ENCODE measurements at regions not wholly inside any gene's neighbourhood (a gene's known extent, or its start where the extent isn't known, plus 50 kb on each side); places are given as distances from the start of the nearest gene placed in this dataset.

GRCh38 chr17:79541056-79541850 is 69.6 kb downstream of the RBFOX3 start:
- no peak for DNase-seq (ENCODE audit: low read depth)
- no peak overlapping the region for H3K4me3 ChIP-seq (ENCODE audit: low read depth, low read length)

- H3K4me3 ChIP-seq (ENCODE audit: low read depth, low read length): no peak overlapping the region
These were observed 70.7 kb downstream of the RBFOX3 start for GRCh38 chr17:79539944-79540705.

GRCh38 chr17:79538291-79538690 is 72.6 kb downstream of the RBFOX3 start:
- H3K4me3 ChIP-seq (ENCODE audit: low read depth, low read length): no peak overlapping the region
- DNase-seq (ENCODE audit: low read depth): no peak

More at GRCh38 chr17:79539944-79540705, 70.7 kb downstream of the RBFOX3 start:
- no peak for DNase-seq (ENCODE audit: low read depth)

GRCh38 chr17:79537686-79538085 is 73.2 kb downstream of the RBFOX3 start:
- no peak for DNase-seq (ENCODE audit: low read depth)
- no peak overlapping the region for H3K4me3 ChIP-seq (ENCODE audit: low read depth, low read length)

- H3K4me3 ChIP-seq (ENCODE audit: low read depth, low read length): no peak overlapping the region
- DNase-seq (ENCODE audit: low read depth): no peak
These were observed 73.8 kb downstream of the RBFOX3 start for GRCh38 chr17:79537061-79537460.

- DNase-seq (ENCODE audit: low read depth): no peak
- H3K4me3 ChIP-seq (ENCODE audit: low read depth, low read length): no peak overlapping the region
These were observed 74.5 kb downstream of the RBFOX3 start for GRCh38 chr17:79536212-79536840.

- no peak overlapping the region for H3K4me3 ChIP-seq (ENCODE audit: low read depth, low read length)
These were observed 75.2 kb downstream of the RBFOX3 start for GRCh38 chr17:79535728-79536025.

GRCh38 chr17:79534851-79535727 is 75.8 kb downstream of the RBFOX3 start:
- H3K4me3 ChIP-seq (ENCODE audit: low read depth, low read length): no peak overlapping the region
- DNase-seq (ENCODE audit: low read depth): no peak

More at GRCh38 chr17:79535728-79536025, 75.2 kb downstream of the RBFOX3 start:
- no peak for DNase-seq (ENCODE audit: low read depth)

- H3K4me3 ChIP-seq (ENCODE audit: low read depth, low read length): no peak overlapping the region
- no peak for DNase-seq (ENCODE audit: low read depth)
These were observed 76.7 kb downstream of the RBFOX3 start for GRCh38 chr17:79534111-79534510.

- H3K4me3 ChIP-seq (ENCODE audit: low read depth, low read length): no peak overlapping the region
- DNase-seq (ENCODE audit: low read depth): no peak
These were observed 77.7 kb downstream of the RBFOX3 start for GRCh38 chr17:79533116-79533515.

GRCh38 chr17:79532107-79532790 is 78.6 kb downstream of the RBFOX3 start:
- DNase-seq (ENCODE audit: low read depth): no peak
- H3K4me3 ChIP-seq (ENCODE audit: low read depth, low read length): no peak overlapping the region

GRCh38 chr17:79531191-79532095 is 79.4 kb downstream of the RBFOX3 start:
- no peak for DNase-seq (ENCODE audit: low read depth)
- no peak overlapping the region for H3K4me3 ChIP-seq (ENCODE audit: low read depth, low read length)

- H3K4me3 ChIP-seq (ENCODE audit: low read depth, low read length): no peak overlapping the region
- no peak for DNase-seq (ENCODE audit: low read depth)
These were observed 80.3 kb downstream of the RBFOX3 start for GRCh38 chr17:79530361-79531105.

GRCh38 chr17:79529661-79530081 is 81.2 kb downstream of the RBFOX3 start:
- DNase-seq (ENCODE audit: low read depth): no peak
- no peak overlapping the region for H3K4me3 ChIP-seq (ENCODE audit: low read depth, low read length)

GRCh38 chr17:79528592-79529125 is 82.2 kb downstream of the RBFOX3 start:
- DNase-seq (ENCODE audit: low read depth): no peak
- no peak overlapping the region for H3K4me3 ChIP-seq (ENCODE audit: low read depth, low read length)

GRCh38 chr17:79527306-79527705 is 83.5 kb downstream of the RBFOX3 start:
- DNase-seq (ENCODE audit: low read depth): no peak
- no peak overlapping the region for H3K4me3 ChIP-seq (ENCODE audit: low read depth, low read length)
